SU-DHL-6 (cell line): ENCODE measurements at regions not wholly inside any gene's neighbourhood (a gene's known extent, or its start where the extent isn't known, plus 50 kb on each side); places are given as distances from the start of the nearest gene placed in this dataset.

Experiments
- H2AFZ ChIP-seq: fragments of 200-600 bp; sonication (generic); 2 replicates; pipeline ENCODE4 v1.6.1; 2014; ENCODE audit warnings: low read depth, mild to moderate bottlenecking, moderate library complexity, mixed read lengths, antibody characterized with exemption, low read length; ENCODE audit not compliant: severe bottlenecking
- H3F3A ChIP-seq: fragments of 200-600 bp; shearing (Covaris generic); 2 replicates; pipeline ENCODE4 v1.6.0; 2016; ENCODE audit warnings: antibody characterized with exemption, mild to moderate bottlenecking; ENCODE audit not compliant: insufficient read depth
- H3K27ac ChIP-seq: fragments of 200-600 bp; sonication (generic); 2 replicates; pipeline ENCODE4 v1.5.1; 2016; ENCODE audit warnings: low read depth, mild to moderate bottlenecking, low read length, moderate library complexity, mixed read lengths
- H3K27me3 ChIP-seq: fragments of 200-600 bp; sonication (generic), shearing (Covaris generic); 2 replicates; pipeline ENCODE4 v1.6.0; 2014; ENCODE audit warnings: mild to moderate bottlenecking, low read length
- H3K36me3 ChIP-seq: fragments of 200-600 bp; sonication (generic); 2 replicates; pipeline ENCODE4 v1.6.1; 2014; ENCODE audit warnings: mild to moderate bottlenecking, low read length, mixed read lengths
- H3K4me2 ChIP-seq: fragments of 300-600, 200-600 bp; shearing (Covaris generic), sonication (generic); 2 replicates; pipeline ENCODE4 v1.6.0; 2014; ENCODE audit warnings: low read length, low read depth, mild to moderate bottlenecking; ENCODE audit not compliant: poor library complexity, severe bottlenecking
- H3K4me3 ChIP-seq: fragments of 200-600 bp; sonication (generic); 2 replicates; pipeline ENCODE4 v1.5.1; 2014; ENCODE audit warnings: antibody characterized with exemption, low read length, mild to moderate bottlenecking, mixed read lengths; ENCODE audit not compliant: insufficient read depth, poor library complexity, severe bottlenecking
- H3K79me2 ChIP-seq: fragments of 200-600 bp; sonication (generic); 2 replicates; pipeline ENCODE4 v1.6.1; 2014; ENCODE audit warnings: mild to moderate bottlenecking, low read length, moderate library complexity; ENCODE audit not compliant: insufficient read depth
- H3K9ac ChIP-seq: fragments of 200-600 bp; sonication (generic); 2 replicates; pipeline ENCODE4 v1.7.0; 2014; ENCODE audit warnings: mild to moderate bottlenecking, low read length
- H3K9me2 ChIP-seq: fragments of 200-600 bp; sonication (generic); replicated peaks from 2 replicates; pipeline ENCODE4 v1.6.1; 2014; ENCODE audit warnings: low read length; ENCODE audit not compliant: insufficient read depth
- H3K9me3 ChIP-seq: fragments of 200-600 bp; sonication (generic); 2 replicates; pipeline ENCODE4 v1.6.1; 2014; ENCODE audit warnings: low read length, mixed read lengths; ENCODE audit not compliant: insufficient read depth
- H4K20me1 ChIP-seq: fragments of 200-600 bp; sonication (generic); 2 replicates; pipeline ENCODE4 v1.6.1; 2014; ENCODE audit warnings: low read depth, mild to moderate bottlenecking, antibody characterized with exemption, low read length, moderate library complexity, mixed read lengths
- EZH2phosphoT487 ChIP-seq: fragments of 200-600 bp; sonication (generic), shearing (Covaris generic); conservative IDR thresholded peaks from 2 replicates; pipeline ENCODE4 v1.6.1; 2018; ENCODE audit warnings: mild to moderate bottlenecking, antibody characterized with exemption, low read length, moderate library complexity, mixed read lengths
- TF ChIP-seq, protein P1 (sequence below): fragments of 200-600 bp; sonication (generic); IDR thresholded peaks from one replicate; pipeline ENCODE4 v1.5.1; 2017; ENCODE audit warnings: antibody characterized with exemption, mild to moderate bottlenecking, low read length, moderate library complexity; ENCODE audit not compliant: insufficient read depth, poor library complexity, severe bottlenecking

DNA sequence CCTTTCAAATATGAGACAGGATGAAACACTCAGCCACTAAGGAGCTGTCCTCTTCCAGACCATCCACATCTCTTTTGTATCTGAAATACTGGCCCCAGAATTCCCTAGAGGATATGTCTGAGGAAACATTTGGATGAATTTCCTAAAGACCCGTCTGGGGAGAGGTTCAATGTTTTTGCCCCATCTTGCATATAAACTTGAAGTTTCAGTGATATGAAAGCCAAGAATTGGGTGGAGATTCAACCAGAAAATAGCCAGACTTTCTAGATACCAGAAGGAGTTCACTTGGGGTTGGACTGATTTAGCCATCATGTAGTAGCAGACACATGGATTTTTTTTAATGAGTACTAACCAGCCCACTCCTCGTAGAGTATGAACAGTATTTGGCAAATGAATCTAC, 182.0 kb downstream of the PLPP3 start:
- no peaks in the 10 kb centered on the region for H4K20me1 ChIP-seq

DNA sequence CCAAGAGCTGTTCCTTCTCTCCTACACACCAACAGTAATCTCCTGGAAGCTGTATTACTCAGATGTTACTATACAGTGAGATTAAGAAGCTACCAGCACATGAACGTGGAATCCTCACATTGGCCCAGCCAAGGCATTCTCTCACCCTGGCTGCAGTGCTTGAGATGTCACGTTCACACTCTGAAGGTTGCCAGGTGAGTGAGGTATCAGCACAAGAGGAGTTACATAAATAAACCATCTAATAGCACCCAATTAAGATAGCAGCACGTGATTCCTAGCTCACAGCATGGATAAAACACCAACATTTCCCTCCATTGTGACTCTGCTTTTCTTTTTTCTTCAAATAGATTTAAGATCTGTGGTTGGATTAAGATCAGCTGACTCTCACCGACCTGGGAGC, 182.8 kb downstream of the PLPP3 start:
- Histone ChIP-seq H3K9me3 (no peaks in the 10 kb centered on the region), H3K9me2 (0 out of 2 replicates have a peak, but pooled peaks cover 3% of the 10 kb centered on the region), H3K79me2 (no peaks in the 10 kb centered on the region), H3K4me2 (no peak overlapping the region), H3F3A (no peaks in the 10 kb centered on the region), H3K27ac (no peak overlapping the region), H3K27me3 (no peaks in the 10 kb centered on the region), H2AFZ (no peak overlapping the region), H3K9ac (no peak overlapping the region), H4K20me1 (no peaks in the 10 kb centered on the region), H3K4me3 (no peak overlapping the region), H3K36me3 (no peaks in the 10 kb centered on the region)
- TF ChIP-seq, protein P1, sequence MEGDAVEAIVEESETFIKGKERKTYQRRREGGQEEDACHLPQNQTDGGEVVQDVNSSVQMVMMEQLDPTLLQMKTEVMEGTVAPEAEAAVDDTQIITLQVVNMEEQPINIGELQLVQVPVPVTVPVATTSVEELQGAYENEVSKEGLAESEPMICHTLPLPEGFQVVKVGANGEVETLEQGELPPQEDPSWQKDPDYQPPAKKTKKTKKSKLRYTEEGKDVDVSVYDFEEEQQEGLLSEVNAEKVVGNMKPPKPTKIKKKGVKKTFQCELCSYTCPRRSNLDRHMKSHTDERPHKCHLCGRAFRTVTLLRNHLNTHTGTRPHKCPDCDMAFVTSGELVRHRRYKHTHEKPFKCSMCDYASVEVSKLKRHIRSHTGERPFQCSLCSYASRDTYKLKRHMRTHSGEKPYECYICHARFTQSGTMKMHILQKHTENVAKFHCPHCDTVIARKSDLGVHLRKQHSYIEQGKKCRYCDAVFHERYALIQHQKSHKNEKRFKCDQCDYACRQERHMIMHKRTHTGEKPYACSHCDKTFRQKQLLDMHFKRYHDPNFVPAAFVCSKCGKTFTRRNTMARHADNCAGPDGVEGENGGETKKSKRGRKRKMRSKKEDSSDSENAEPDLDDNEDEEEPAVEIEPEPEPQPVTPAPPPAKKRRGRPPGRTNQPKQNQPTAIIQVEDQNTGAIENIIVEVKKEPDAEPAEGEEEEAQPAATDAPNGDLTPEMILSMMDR = no peak
- TF ChIP-seq EZH2phosphoT487 = no peak

More for the DNA sequence above, 182.0 kb downstream of the PLPP3 start:
- Histone ChIP-seq H3K4me2 (no peak overlapping the region), H3K4me3 (no peak overlapping the region), H3K9ac (no peak overlapping the region), H3K27ac (no peak overlapping the region), H3K79me2 (no peaks in the 10 kb centered on the region), H2AFZ (no peak overlapping the region), H3K9me2 (0 out of 2 replicates have a peak, but pooled peaks cover 3% of the 10 kb centered on the region), H3K9me3 (no peaks in the 10 kb centered on the region), H3F3A (no peaks in the 10 kb centered on the region), H3K27me3 (no peaks in the 10 kb centered on the region), H3K36me3 (no peaks in the 10 kb centered on the region)
- TF ChIP-seq, protein P1 = no peak
- TF ChIP-seq EZH2phosphoT487 = no peak

GRCh38 chr1:56395776-56396175, 183.6 kb downstream of the PLPP3 start:
- no peaks in the 10 kb centered on the region for H3K79me2 ChIP-seq
- no peak overlapping the region for H3K4me2 ChIP-seq
- TF ChIP-seq, protein P1 = no peak
- no peak for TF ChIP-seq EZH2phosphoT487
- H3K27me3 ChIP-seq = no peaks in the 10 kb centered on the region
- H3K4me3 ChIP-seq = no peak overlapping the region
- H4K20me1 ChIP-seq = no peaks in the 10 kb centered on the region
- no peak overlapping the region for H3K27ac ChIP-seq
- H3K36me3 ChIP-seq = no peaks in the 10 kb centered on the region
- no peak overlapping the region for H3K9ac ChIP-seq
- 0 out of 2 replicates have a peak, but pooled peaks cover 3% of the 10 kb centered on the region for H3K9me2 ChIP-seq
- H2AFZ ChIP-seq = no peak overlapping the region
- no peaks in the 10 kb centered on the region for H3K9me3 ChIP-seq
- H3F3A ChIP-seq = no peaks in the 10 kb centered on the region
